Left hindlimb (tissue), 1 donor: ENCODE measurements at regions not wholly inside any gene's neighbourhood (a gene's known extent, or its start where the extent isn't known, plus 50 kb on each side); places are given as distances from the start of the nearest gene placed in this dataset.
A peak's percentile ranks its signal among the peaks of the same experiment; 100 is the strongest.

Experiments used
- DNase-seq: peaks from one replicate; pipeline ENCODE4 v3.0.0-alpha.2; 2018

DNA sequence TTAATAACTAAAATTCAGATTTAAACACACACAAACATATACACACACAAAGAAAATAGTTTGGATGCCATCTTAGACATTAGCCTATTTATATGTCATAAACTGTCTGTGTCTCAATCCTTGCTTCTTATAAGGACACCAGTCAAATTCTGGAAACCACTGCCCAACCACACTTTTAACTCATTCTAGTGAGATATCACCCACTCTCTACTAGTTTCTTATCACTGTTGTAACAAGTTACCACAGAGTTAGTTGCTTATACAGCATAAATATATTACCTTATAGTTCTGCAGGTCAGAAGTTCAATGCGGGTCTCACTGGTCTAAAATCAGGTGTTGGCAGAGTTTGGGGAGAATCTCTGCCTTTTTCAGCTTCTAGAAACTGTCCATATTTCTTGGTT lies 239.1 kb downstream of the MTX2 start:
- DNase-seq = no peak

- no peak for DNase-seq
These were observed 239.9 kb downstream of the MTX2 start for GRCh38 chr2:176508984-176509740.

DNA sequence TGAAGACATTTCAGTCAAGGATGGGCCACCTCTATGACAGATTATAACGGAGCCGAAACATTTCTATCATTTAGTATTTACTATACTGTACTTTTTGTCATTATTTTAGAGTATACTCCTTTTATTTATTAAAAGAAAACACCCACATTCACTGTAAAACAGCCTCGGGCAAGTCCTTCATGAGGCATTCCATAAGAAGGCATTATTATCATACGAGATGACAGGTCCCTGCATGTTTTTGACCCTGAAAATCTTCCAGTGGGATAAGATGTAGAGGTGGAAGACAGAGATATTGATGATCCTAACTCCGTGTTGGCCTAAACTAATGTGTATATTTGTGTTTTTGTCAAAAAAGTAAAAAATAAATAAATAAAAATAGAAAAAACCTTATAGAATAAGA lies 245.0 kb downstream of the MTX2 start:
- no peak for DNase-seq

- DNase-seq = no peak
These were observed 245.7 kb downstream of the MTX2 start for GRCh38 chr2:176514805-176515500.

DNA sequence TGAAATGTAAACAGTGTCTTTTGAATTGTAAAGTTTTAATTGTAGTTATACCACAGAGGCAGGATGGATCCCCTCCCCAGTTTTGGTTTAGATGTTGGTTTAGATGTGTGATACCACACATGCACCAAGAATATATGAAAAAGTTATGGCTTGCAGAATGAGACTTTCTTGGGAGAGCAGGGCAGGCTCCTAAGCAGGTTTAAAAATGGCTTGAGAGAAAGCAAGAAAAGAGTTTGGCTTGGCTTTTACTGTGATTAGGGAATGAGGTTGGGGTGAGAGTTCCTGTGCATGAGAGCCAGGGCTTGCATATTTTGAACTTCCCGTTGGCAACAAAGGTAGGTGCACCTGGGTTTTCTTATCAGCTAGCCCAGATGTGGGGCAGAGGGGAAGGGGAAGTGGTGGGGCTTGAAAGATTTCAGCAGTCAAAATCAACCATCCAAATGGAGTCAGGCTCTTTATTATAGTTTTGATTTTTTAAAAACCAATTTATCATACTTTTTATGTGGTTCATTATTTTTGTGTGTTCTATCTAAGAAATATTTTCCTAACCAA lies 246.9 kb downstream of the MTX2 start:
- DNase-seq = no peak

- no peak for DNase-seq
These were observed 249.6 kb downstream of the MTX2 start for GRCh38 chr2:176518823-176519222.

GRCh38 chr2:176521878-176522670 lies 252.8 kb downstream of the MTX2 start:
- DNase-seq = no peak

- no peak for DNase-seq
These were observed 255.8 kb downstream of the MTX2 start for GRCh38 chr2:176525086-176525485.

GRCh38 chr2:176526995-176527901 lies 258.0 kb downstream of the MTX2 start:
- DNase-seq = peak; percentile 63

- DNase-seq = no peak
These were observed 262.4 kb downstream of the MTX2 start for GRCh38 chr2:176531608-176532007.

DNA sequence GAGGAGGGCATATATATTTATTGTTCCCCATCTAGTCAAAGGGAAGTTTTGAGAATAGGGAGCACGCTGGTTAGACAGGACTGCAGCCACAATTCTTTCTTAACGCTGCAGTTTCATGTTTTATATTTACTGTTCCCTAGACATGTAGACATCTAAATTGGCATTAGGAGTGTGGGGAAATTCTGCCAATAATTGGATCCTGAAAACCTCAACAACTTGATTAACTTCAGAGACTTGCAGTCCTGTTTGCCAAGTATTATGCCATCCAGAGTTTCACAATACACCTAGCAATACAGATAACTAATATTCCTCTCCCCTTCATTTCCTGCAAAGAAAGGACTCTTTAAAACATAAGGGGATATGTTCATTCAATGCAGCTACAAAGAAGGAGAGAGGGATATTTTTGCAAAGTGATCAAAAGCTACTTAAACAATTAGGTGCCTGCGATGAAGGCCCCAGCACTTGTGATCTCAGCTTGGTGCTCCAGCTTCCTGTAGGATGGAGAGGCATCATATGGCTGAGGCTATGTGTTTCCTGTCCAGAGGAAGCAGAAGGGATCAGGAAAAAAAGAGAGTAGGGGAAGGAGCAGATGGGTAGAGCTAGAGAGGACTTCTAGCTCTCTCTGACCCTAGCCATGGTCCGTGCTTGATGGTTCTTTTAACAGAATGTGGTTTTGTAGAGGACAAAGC lies 264.4 kb downstream of the MTX2 start:
- DNase-seq = no peak

DNA sequence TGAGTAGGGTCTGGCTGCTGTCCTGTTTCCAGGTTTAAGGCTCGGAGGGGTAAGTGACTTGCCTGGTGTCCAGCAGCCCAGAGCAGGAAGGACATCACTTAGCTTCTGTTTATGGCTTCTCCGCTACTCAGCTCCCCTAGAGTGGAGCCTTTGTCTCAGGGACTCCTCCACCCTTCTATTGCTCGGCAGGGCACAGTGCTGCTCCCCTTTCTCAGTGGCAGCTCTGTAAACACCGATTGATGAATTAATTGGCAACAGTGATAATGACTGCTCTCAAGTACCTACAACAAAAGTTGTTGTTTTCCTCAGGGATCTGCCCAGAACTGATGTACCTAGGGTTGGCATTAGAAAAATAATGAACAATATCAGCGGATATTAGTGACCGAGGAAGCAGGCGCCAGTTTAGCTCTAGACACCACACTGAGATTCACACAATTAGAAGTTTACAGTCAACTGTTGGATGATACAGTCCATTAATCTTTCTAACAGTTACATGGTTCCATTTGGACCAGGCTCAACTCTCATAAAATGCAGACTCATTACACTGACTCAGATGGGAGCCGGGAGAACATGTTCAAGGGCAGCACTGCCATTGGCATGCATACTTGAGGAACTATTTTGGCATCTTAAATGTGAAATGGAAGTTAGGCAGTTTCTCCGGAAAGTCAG lies 265.7 kb downstream of the MTX2 start:
- no peak for DNase-seq

- DNase-seq = no peak
These were observed 266.3 kb downstream of the MTX2 start for GRCh38 chr2:176535467-176536113.

- no peak for DNase-seq
These were observed 267.3 kb downstream of the MTX2 start for GRCh38 chr2:176536439-176537133.

DNA sequence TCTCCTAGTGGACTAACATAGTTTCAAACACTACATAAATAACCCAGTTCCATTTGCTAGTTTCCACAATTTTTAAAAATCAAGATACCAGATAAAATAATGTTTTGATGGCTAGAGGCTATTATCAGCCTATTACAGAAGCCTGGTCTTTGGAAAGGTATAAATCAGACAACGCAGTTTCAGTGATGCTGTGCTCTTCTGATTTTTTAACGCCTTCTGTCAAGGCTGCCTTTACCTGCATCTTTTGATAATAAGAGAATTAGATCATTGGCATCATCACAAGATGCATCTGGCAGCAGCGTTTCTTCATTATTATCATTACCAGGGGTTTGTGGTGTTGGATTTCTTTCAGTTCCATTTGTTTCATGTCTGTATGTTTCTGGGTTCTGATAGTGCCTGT lies 268.7 kb downstream of the MTX2 start:
- no peak for DNase-seq

GRCh38 chr2:176540995-176541394 lies 271.8 kb downstream of the MTX2 start:
- DNase-seq = no peak

DNA sequence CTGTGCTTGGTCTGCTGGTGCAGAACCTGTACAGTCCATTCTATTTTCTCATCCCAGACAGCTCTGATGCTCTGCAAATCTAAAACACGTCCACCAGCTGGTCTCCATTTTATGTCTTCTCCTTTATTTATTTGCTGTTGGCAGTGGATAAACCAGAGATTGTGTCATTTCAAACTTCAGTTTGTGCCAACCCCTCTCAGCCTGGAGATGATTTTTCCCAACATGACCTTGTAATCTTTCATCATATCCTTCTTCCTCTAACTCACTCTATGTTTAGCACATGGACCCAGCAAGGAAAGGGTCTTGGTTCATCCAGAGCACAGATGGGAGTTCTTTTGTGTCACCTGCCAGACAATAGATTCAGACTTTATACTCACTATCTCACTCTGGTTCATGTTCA lies 273.2 kb downstream of the MTX2 start:
- DNase-seq = no peak

DNA sequence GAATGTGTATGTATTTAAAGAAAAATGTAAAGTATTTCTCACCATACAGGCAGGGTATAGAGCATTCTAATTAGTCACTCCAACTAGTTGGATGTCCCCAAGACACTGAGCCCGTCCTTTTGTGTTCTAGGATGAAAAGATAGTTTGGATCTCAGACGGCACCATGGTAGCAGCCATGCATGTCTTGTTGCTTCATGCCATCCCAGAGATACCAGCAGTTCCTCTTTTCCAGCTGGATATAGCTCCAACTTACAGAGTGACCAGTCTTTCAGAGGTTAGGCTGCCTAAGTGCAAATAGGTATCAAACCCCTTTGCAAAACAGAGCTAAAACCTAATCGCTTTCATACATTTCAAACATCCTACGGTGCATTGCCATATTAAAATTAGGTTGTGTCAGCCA lies 275.3 kb downstream of the MTX2 start:
- DNase-seq = no peak

- no peak for DNase-seq
These were observed 276.0 kb downstream of the MTX2 start for GRCh38 chr2:176544991-176545956.
